Effector memory CD4-positive, alpha-beta T cell (primary cell): ENCODE measurements at regions not wholly inside any gene's neighbourhood (a gene's known extent, or its start where the extent isn't known, plus 50 kb on each side); places are given as distances from the start of the nearest gene placed in this dataset.

Source experiments
- DNase-seq, 3 donors: peaks; one replicate each; pipeline ENCODE4 v3.0.0-alpha.2; 2020
- H3K27ac ChIP-seq: 2 replicates; pipeline ENCODE4 v1.7.0; 2013; ENCODE audit warnings: mild to moderate bottlenecking, low read length, moderate library complexity; ENCODE audit not compliant: insufficient read depth, poor library complexity, severe bottlenecking
- H3K27me3 ChIP-seq: replicated peaks from 2 replicates; pipeline ENCODE4 v1.7.0; 2013; ENCODE audit warnings: mild to moderate bottlenecking, low read length; ENCODE audit not compliant: insufficient read depth, control insufficient read depth, poor library complexity, severe bottlenecking
- H3K36me3 ChIP-seq: 2 replicates; pipeline ENCODE4 v1.7.0; 2013; ENCODE audit warnings: mild to moderate bottlenecking, low read length, moderate library complexity; ENCODE audit not compliant: control insufficient read depth, insufficient read depth
- H3K4me1 ChIP-seq: 2 replicates; pipeline ENCODE4 v1.7.0; 2013; ENCODE audit warnings: low read length, mild to moderate bottlenecking; ENCODE audit not compliant: control insufficient read depth, insufficient read depth, poor library complexity, severe bottlenecking
- H3K4me3 ChIP-seq: 2 replicates; pipeline ENCODE4 v1.7.0; 2013; ENCODE audit warnings: low read length, low read depth, mild to moderate bottlenecking; ENCODE audit not compliant: insufficient read depth, poor library complexity, severe bottlenecking
- H3K9me3 ChIP-seq: 2 replicates; pipeline ENCODE4 v1.7.0; 2013; ENCODE audit warnings: mild to moderate bottlenecking, low read length, moderate library complexity; ENCODE audit not compliant: control insufficient read depth

DNA sequence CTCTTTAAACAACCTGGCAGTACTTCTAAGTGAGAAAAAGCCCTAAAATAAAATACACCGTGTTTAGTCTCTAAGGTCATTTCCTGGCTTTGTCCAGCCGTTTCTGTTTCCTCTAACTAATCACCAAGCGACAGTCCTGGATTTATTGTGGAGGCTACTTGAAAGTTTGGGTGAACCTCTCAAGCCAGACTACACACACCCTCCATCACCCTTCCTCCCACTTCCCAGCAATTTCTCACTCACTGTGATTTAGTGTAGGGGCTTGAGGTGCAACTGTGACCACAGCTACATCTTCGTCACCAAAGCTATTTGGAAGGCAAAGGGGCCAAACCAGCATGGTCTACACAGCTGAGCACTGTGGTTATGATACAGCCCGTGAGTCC lies 240.0 kb upstream of the SLC24A2 start:
- no peaks in the 10 kb centered on the region for H3K27me3 ChIP-seq
- H3K4me3 ChIP-seq = no peak overlapping the region
- H3K9me3 ChIP-seq = no peaks in the 10 kb centered on the region
- no peak overlapping the region for H3K27ac ChIP-seq
- no peaks in the 10 kb centered on the region for H3K4me1 ChIP-seq
- no peaks in the 10 kb centered on the region for H3K36me3 ChIP-seq
- DNase-seq = no peak

GRCh38 chr9:20028192-20028848 lies 239.5 kb upstream of the SLC24A2 start:
- no peak overlapping the region for H3K4me3 ChIP-seq
- H3K9me3 ChIP-seq = no peaks in the 10 kb centered on the region
- no peaks in the 10 kb centered on the region for H3K27me3 ChIP-seq
- H3K36me3 ChIP-seq = no peaks in the 10 kb centered on the region
- no peak overlapping the region for H3K27ac ChIP-seq
- DNase-seq = no peak
- no peaks in the 10 kb centered on the region for H3K4me1 ChIP-seq

DNA sequence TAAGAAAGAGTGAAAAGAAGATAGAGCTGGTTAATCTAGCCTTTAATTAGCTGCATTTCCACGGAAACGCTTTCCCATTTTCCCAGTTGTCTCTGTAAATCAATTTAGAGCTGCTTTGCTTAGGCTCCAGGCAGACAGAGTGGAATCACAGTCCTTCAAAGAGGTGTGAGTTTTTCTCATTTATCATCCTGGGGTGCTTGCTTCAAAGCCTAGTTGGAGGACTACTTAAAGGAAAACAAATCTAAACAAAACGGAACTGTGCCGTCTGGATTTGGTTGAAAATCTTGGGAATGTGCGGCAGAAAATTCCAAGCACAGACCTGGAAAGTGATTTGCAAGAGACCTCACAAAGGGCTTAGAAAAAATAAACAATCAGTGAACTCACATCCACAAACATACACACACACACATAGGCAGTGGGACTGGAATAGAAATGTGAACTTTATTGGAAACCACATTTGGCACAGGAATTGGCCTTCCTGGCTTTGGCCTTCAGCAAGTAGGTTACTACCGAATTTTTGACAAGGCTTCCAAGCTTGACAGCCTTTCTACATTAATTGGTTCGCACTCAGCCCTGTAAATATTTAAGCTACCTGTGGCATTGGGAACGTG lies 235.2 kb upstream of the SLC24A2 start:
- Histone ChIP-seq H3K36me3 (no peaks in the 10 kb centered on the region), H3K9me3 (no peaks in the 10 kb centered on the region)
- no peak for DNase-seq

DNA sequence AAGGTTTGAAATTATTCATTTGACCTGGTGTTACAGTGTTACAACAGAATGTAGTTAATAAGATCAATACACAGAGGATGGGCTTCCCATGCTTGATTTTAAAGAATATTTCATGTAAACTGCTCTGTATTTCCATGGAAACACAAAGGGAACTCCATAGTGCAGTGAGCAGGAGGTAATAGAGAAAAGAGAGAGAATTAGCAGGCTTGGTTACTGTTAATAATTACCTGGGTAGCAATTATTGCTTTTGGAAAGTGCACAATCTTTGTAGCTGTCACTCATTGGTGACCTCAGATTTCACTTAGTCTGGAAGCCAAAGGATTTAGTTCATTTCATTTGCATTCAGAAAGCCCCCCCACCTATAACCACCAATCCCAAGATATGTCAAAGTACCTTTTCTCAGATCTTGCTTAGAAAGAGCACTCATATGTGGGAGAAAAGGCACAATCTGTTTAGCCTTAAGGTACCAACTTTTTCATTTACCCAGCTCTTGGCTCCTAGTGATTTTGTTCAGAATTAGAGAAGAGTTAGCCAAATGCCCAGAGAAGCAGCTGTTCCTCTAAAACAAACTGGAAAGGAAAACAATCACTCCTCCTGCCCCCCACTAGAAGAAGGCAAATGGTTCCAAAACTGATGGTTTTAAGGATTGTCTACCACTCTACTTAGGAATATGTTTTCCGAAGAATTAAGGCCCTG lies 234.5 kb upstream of the SLC24A2 start:
- H3K27ac ChIP-seq = no peak overlapping the region
- no peaks in the 10 kb centered on the region for H3K36me3 ChIP-seq
- DNase-seq = no peak
- no peaks in the 10 kb centered on the region for H3K4me1 ChIP-seq
- no peaks in the 10 kb centered on the region for H3K9me3 ChIP-seq
- H3K27me3 ChIP-seq = no peaks in the 10 kb centered on the region
- H3K4me3 ChIP-seq = no peak overlapping the region

More for the DNA sequence above, 235.2 kb upstream of the SLC24A2 start:
- H3K27me3 ChIP-seq = no peaks in the 10 kb centered on the region
- H3K27ac ChIP-seq = no peak overlapping the region
- H3K4me3 ChIP-seq = no peak overlapping the region
- H3K4me1 ChIP-seq = no peaks in the 10 kb centered on the region

DNA sequence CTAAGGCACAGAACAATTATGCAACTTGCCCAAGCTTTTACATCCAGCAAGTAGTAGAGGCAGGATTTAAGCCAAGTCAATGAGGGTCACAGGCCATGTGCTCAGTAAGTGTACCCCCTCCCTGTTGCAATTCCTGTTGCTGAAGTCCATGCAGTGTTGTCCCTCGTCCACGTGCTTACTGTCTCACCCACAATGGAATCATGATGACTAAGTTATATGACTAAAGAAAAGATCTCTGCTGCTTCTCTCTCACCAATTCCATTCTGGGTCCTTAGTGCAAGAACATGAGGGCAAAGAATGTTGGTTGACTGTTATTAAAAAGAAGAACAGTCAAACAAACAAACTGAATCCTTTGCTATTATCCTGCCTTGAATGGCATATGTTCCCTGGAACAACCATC lies 233.6 kb upstream of the SLC24A2 start:
- no peak overlapping the region for H3K27ac ChIP-seq
- H3K4me3 ChIP-seq = no peak overlapping the region
- no peaks in the 10 kb centered on the region for H3K36me3 ChIP-seq
- no peaks in the 10 kb centered on the region for H3K9me3 ChIP-seq
- no peaks in the 10 kb centered on the region for H3K27me3 ChIP-seq
- no peak for DNase-seq
- no peaks in the 10 kb centered on the region for H3K4me1 ChIP-seq

DNA sequence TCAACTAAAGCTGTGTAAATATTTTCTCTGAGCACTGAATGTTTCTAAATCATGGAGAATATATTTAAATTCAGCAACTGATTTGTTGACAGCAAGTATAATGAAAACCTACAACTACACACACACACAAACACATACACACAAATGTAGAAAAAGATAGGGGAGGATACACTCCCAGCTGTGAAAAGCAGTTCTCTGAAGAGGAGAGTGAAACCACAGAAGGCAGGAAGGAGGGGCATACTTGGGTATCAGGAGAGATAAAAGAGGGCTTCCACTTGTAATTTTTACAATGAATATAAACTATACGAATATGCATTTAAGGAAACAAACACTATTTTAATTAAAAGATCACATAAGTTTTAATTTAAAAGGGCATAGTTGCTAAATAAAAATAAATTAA lies 227.8 kb upstream of the SLC24A2 start:
- Histone ChIP-seq H3K9me3 (no peaks in the 10 kb centered on the region), H3K4me3 (no peak overlapping the region), H3K27ac (no peak overlapping the region), H3K27me3 (no peaks in the 10 kb centered on the region), H3K4me1 (peaks cover 4% of the 10 kb centered on the region), H3K36me3 (no peaks in the 10 kb centered on the region)
- no peak for DNase-seq

DNA sequence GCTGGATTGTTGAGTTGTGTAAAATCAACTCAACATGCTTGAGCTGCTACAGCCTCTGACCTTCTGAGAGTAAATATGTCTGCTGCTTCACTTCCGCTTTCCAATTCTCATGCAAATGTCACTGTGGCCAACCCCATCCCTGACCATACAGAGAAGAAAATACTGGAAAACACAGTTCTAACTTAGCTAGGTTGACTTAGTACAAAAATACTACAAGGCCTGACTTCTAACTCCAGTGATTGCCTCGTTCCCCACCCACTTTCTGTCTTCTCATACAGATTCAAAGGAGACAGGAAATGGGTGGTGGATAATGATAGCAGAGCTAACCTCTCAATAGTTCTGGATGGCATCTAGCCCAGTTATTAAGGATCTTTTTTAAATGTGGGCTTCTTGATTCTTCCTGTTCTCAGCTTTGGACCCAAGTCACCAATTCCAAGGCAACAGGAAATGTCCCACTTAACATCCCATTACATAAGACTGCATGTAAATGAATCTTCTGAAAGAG lies 226.6 kb upstream of the SLC24A2 start:
- Histone ChIP-seq H3K27me3 (no peaks in the 10 kb centered on the region), H3K27ac (no peak overlapping the region), H3K4me1 (peaks cover 4% of the 10 kb centered on the region), H3K9me3 (no peaks in the 10 kb centered on the region), H3K36me3 (no peaks in the 10 kb centered on the region), H3K4me3 (no peak overlapping the region)
- DNase-seq = no peak

- H3K27me3 ChIP-seq = no peaks in the 10 kb centered on the region
- peaks cover 4% of the 10 kb centered on the region for H3K4me1 ChIP-seq
- H3K9me3 ChIP-seq = no peaks in the 10 kb centered on the region
- no peak overlapping the region for H3K4me3 ChIP-seq
- H3K27ac ChIP-seq = no peak overlapping the region
- no peaks in the 10 kb centered on the region for H3K36me3 ChIP-seq
- no peak for DNase-seq
These were observed 225.3 kb upstream of the SLC24A2 start for GRCh38 chr9:20014168-20014567.

GRCh38 chr9:20012232-20012631 lies 223.4 kb upstream of the SLC24A2 start:
- no peaks in the 10 kb centered on the region for H3K9me3 ChIP-seq
- H3K4me3 ChIP-seq = no peak overlapping the region
- no peak overlapping the region for H3K27ac ChIP-seq
- no peaks in the 10 kb centered on the region for H3K27me3 ChIP-seq
- DNase-seq = no peak
- H3K36me3 ChIP-seq = no peaks in the 10 kb centered on the region
- H3K4me1 ChIP-seq = peaks cover 4% of the 10 kb centered on the region

GRCh38 chr9:20009606-20010005 lies 220.8 kb upstream of the SLC24A2 start:
- no peak for DNase-seq
- H3K36me3 ChIP-seq = no peaks in the 10 kb centered on the region
- no peak overlapping the region for H3K27ac ChIP-seq
- no peak overlapping the region for H3K4me3 ChIP-seq
- no peaks in the 10 kb centered on the region for H3K9me3 ChIP-seq
- H3K4me1 ChIP-seq = no peaks in the 10 kb centered on the region
- no peaks in the 10 kb centered on the region for H3K27me3 ChIP-seq
